GM19351 (cell line): ENCODE measurements at regions not wholly inside any gene's neighbourhood (a gene's known extent, or its start where the extent isn't known, plus 50 kb on each side); places are given as distances from the start of the nearest gene placed in this dataset.

Experiments used
- ATAC-seq: cut with Tn5 transposase; IDR thresholded peaks from one replicate; pipeline ENCODE4 v1.9.1; 2021; ENCODE audit warnings: mild to moderate bottlenecking, moderate library complexity; ENCODE audit not compliant: unreplicated experiment

DNA sequence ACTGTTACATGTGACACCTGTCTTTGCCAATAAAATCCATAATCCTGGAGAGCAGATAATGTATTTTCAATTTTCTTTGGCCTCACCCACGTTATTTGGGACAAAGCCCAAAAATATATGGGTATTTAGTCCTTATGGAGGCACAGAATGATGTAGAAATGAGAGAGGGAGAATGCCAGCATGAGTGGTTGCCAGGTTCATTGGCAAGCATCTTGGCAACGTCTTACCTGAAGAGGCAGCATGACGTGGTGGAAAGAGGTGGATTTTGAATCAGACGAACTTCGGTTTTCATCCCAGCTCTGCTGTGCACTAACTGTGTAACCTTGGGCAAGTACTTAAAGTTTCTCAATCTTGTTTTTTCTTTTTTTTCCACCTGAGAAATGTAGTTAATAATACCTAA, 969.6 kb upstream of the PIK3C3 start:
- ATAC-seq, result no peak

GRCh38 chr18:40984856-40985255, 970.2 kb upstream of the PIK3C3 start:
- no peak for ATAC-seq

GRCh38 chr18:40983835-40984234, 971.2 kb upstream of the PIK3C3 start:
- no peak for ATAC-seq

GRCh38 chr18:40980171-40980570, 974.9 kb upstream of the PIK3C3 start:
- no peak for ATAC-seq

DNA sequence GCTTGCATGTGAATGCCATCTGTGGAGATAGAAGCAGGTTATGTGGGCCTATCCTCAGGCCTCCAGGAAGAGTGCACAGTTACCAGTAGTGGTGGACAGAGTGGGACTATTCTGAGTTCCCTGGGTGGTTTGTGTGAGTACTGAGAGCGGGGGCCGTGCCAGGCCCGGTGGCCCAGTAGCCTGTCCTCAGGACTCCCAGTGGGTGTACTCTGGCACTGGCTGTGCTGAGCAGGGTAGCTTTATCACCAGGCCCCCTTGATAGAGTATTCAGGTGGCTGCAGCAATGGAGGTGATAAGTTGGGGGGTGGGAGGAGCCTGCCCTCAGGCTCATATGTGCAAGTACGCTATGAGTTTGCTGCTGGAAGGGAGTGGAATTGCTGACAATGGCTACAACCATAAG, 979.0 kb upstream of the PIK3C3 start:
- no peak for ATAC-seq

DNA sequence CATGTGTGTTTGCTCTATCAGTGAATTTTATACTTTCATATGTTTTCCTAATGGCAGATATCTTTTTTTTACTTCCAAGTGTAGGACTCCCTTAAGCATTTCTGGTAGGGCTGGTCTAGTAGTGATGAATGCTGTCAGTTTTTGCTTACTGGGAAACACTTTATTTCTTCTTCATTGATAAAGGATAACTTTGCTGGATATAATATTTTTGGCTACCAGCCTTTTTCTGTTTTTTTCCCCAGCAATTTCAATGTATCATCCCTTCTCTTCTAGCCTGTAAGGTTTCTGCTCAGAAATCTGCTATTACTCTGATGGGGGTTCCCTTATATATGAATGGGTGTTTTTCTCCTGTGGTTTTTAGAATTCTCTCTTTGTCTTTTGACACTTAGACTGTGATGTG, 980.6 kb upstream of the PIK3C3 start:
- ATAC-seq, result no peak

DNA sequence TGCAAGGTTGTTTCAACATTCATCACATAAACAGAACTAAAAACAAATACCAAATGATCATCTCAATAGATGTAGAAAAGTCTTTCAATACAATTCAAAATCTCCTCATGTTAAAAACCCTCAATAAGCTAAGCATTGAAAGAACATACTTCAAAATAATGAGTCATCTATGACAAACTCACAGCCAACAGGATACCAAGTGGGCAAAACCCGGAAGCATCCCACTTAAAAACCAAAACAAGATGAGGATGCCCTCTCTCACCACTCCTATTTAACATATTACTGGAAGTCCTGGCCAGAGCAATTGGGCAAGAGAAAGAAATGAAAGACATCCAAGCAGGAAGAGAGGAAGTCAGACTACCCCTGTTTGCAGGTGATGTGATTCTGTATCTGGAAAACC, 992.2 kb upstream of the PIK3C3 start:
- ATAC-seq, result no peak

DNA sequence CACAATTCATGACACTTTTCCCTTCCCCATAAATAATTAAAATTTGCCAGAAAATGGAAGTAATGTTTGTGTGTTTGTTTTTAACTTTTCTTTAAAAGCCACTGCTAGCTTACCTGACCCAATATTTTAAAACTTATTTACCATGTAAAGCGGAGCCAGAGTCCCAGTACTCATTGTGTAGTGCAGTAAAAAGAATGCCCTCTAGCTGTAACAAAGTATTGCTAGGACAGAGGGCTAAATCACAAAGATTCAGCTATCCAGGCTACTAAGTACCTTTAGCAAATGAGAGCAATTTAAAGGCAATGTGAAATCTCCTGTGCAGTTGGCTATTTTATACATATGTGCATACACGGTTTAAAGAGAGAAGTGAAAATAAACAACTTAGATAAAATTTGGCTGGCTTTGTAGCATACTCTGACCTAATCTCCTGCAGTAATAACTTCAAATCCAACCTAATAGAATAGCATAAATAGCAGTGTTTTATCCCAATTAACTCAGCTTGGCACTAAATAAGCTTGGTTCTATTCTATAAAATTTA, 997.4 kb upstream of the PIK3C3 start:
- ATAC-seq, result no peak

GRCh38 chr18:40956213-40956612, 998.8 kb upstream of the PIK3C3 start:
- no peak for ATAC-seq

GRCh38 chr18:40955351-40955750, 999.7 kb upstream of the PIK3C3 start:
- ATAC-seq, result no peak

DNA sequence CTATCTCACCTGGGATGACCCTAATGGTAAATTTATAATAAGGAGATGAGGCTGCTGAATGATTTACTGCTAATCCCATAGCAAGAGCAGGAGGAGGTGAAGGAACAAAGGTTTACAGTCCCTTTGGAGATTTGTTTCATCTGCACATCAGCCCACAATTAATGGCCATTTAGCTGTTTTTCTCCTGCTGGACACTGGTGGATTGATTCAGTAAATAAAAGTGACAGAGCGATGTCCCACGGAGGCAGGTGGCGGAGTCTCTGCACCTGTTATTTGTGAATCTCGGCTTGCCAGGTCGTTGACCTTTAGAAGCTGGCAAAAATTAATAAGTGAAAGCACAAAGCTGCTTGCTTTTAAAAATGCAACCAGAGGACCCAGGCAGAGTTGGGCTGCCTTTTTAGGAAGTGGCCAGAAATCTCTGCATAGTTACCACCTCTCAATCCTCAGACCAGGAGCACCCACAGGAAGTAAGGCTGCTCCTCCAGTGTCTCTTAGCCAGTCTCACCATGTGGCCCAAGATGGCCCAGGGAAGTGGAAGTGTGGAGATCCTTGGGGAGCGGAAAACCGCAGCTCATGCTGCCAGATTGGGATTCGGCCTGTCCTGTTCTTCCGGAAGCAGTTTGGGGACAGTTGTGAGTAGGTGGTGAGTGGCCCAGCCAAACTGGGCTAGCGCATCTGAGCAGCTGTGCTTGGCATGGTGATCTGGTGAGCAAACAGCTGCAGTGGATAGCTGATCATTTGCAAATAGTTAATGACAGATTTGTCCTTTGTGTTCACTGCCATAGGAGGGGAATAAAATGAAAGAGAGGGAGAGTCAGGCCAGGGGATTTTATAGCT, 1005.7 kb upstream of the PIK3C3 start:
- no peak for ATAC-seq

DNA sequence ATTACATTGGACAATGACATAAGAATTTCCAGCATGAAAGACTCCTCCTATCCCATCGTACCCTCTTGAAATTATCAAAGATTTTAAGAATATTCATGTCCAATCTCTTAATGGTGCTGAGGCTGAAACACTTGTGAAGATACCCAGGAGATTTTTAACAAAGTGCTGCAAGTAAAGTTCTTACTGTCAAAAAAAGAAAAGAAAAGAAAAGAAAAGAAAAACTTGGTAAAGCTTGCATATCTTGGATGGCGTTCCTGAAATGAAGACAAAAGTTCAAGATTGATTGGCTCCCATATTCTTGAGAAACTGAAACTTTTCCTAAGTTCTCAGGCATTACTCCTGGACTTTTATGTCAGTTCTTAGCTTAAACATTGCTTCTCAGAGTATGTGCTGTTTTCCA, 1010.5 kb upstream of the PIK3C3 start:
- no peak for ATAC-seq

DNA sequence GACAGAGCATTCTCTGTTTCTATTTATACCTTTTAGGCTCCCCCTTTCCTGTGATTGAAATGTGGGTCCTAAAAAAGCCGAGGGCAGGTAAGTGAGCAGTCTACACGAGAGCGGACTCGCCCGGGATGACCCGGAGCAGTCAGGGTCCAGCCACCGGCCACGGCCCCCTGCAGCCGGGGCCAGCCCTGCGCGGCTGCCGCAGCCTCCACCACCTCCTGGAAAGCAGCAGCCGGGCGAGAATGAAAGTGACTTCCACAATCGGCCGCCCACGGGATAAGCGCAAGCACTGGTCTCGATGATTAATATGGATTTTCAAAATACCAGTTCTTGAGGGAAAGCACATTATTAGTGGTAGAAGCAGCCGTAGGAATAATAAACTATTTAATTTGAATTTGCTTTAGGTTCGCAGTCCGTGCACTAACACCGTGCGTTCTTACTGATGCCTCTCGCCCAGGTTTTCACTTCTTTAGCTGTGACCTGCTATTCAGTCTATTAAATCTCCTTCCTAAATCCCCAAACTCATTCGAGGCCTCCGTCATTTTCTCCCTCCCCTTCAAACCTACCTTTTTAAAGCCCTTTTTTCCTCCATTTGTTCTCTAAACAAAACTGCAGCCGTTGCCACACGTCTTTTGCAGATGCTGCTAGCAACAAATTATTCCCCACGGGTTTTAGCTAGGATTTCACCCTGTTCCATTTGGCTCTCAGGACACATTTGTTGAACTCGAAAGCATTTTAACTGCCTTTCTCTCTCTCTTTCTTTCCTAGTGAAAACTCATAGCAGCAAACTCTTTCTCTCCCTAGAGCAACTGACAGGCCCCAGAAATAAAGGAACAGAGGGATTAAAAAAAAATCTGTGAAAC, 1015.1 kb upstream of the PIK3C3 start:
- ATAC-seq, result no peak

- ATAC-seq, result no peak
Observed at GRCh38 chr18:40938615-40939014, 1016.4 kb upstream of the PIK3C3 start.

DNA sequence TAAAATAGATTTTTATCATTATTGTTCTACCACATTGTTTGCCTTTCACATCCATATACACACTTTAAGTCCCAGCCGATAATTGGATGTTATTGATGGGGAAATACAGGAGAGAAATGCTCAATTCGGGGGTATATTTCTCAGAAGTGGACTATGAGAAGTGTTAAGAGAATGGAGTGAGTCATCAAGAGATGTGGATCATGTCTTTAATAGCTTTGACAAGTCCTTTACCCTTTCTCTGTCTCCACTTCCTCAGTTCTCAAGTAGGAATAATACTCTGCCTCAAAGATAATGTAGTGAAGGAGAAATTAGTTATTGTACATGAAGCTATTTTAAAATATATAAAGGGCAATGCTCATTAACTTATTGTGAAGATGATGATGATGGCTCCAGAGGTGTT, 1017.6 kb upstream of the PIK3C3 start:
- no peak for ATAC-seq

- ATAC-seq, result no peak
Observed at GRCh38 chr18:40935423-40935822, 1019.6 kb upstream of the PIK3C3 start.

DNA sequence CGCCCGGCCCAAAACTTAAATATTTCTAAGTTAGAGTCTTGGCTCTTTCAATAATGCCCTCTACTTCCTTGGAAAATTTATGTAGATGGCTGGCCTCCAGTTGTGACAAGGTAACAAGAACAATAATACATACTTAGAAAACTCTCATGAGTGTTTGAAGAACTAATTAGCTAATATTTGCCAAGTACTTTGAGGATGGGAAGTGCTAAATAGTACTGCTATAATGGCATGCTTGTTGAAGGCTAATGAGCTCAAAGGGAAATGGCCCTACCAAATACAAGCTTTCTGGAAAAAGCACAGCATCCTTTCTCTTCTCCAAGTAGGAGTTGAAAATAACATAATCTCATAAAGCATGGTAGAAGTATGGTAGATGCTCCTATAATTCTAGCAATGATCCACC, 1022.2 kb upstream of the PIK3C3 start:
- ATAC-seq, result no peak

GRCh38 chr18:40930211-40930882, 1024.7 kb upstream of the PIK3C3 start:
- no peak for ATAC-seq

- ATAC-seq, result no peak
Observed at GRCh38 chr18:40929399-40929798, 1025.6 kb upstream of the PIK3C3 start.

GRCh38 chr18:40926679-40927078, 1028.4 kb upstream of the PIK3C3 start:
- no peak for ATAC-seq

- ATAC-seq, result no peak
Observed at GRCh38 chr18:40925071-40925541, 1029.9 kb upstream of the PIK3C3 start.
